Caco-2 (cell line): ENCODE measurements at regions not wholly inside any gene's neighbourhood (a gene's known extent, or its start where the extent isn't known, plus 50 kb on each side); places are given as distances from the start of the nearest gene placed in this dataset.

Source experiments
- BruUV-seq: library from RNA; stranded (reverse); fragments of 400-500 nt; replicated peaks from 2 replicates; lab custom pipeline; 2021; lab: Mats Ljungman, UMichigan
- CTCF ChIA-PET: fragments of 300-600 bp; sonication (Branson Sonifier 250); formaldehyde crosslinking; loops from one replicate; lab custom pipeline; 2022; ENCODE audit warnings: antibody characterized with exemption; lab: Charles Lee
- POLR2A ChIA-PET: fragments of 300-600 bp; sonication (Branson Sonifier 250); formaldehyde crosslinking; loops from one replicate; lab custom pipeline; 2022; ENCODE audit warnings: antibody characterized with exemption; lab: Charles Lee
- DNase-seq, 2 experiments: peaks; one replicate each; pipeline versions ENCODE4 v3.0.0 to v3.0.0-alpha.2; 2020 to 2022
- H3K27me3 ChIP-seq: replicated peaks from 2 replicates; pipeline ENCODE4 v1.6.0; 2011; ENCODE audit warnings: low read length; ENCODE audit not compliant: control insufficient read depth, insufficient read depth
- H3K36me3 ChIP-seq: 2 replicates; pipeline ENCODE4 v1.5.1; 2011; ENCODE audit warnings: low read length; ENCODE audit not compliant: control insufficient read depth, insufficient read depth
- H3K4me1 ChIP-seq: fragments of 250-450 bp; sonication (Bioruptor Pico); 2 replicates; pipeline ENCODE4 v1.5.1; 2020; ENCODE audit warnings: mild to moderate bottlenecking
- H3K4me3 ChIP-seq: 2 replicates; pipeline ENCODE4 v1.5.1; 2011; ENCODE audit warnings: low read depth, mild to moderate bottlenecking, control low read depth, low read length
- H3K9me3 ChIP-seq: fragments of 250-450 bp; sonication (Bioruptor Pico); 2 replicates; pipeline ENCODE4 v1.5.1; 2020; ENCODE audit warnings: mild to moderate bottlenecking, moderate library complexity
- H3K27ac Mint-ChIP-seq: one replicate; pipeline ENCODE4 v1.8.0; 2022; ENCODE audit warnings: mixed read lengths; ENCODE audit not compliant: unreplicated experiment
- H3K27me3 Mint-ChIP-seq: one replicate; pipeline ENCODE4 v1.8.0; 2022; ENCODE audit warnings: mixed read lengths; ENCODE audit not compliant: insufficient read depth, unreplicated experiment
- H3K36me3 Mint-ChIP-seq: one replicate; pipeline ENCODE4 v1.8.0; 2022; ENCODE audit warnings: mild to moderate bottlenecking, mixed read lengths; ENCODE audit not compliant: insufficient read depth, unreplicated experiment
- H3K4me1 Mint-ChIP-seq: one replicate; pipeline ENCODE4 v1.8.0; 2022; ENCODE audit warnings: low read depth, mixed read lengths; ENCODE audit not compliant: unreplicated experiment
- H3K4me3 Mint-ChIP-seq: one replicate; pipeline ENCODE4 v1.8.0; 2022; ENCODE audit warnings: mild to moderate bottlenecking, moderate library complexity, mixed read lengths; ENCODE audit not compliant: unreplicated experiment
- H3K9me3 Mint-ChIP-seq: one replicate; pipeline ENCODE4 v1.8.0; 2022; ENCODE audit warnings: mixed read lengths; ENCODE audit not compliant: unreplicated experiment
- CTCF ChIP-seq, 2 experiments: fragments of 200-600 bp in 1 of 2; IDR thresholded peaks; 1 replicate in 1 of 2; 2 replicates in 1 of 2; pipeline versions ENCODE4 v1.5.1 to v1.8.0; 2011 to 2022; ENCODE audit warnings: antibody characterized with exemption in 1 of 2, control low read depth in 1 of 2, inconsistent platforms in 1 of 2, low read depth in 1 of 2, low read length in 1 of 2, mild to moderate bottlenecking in 1 of 2, moderate library complexity in 1 of 2; ENCODE audit not compliant: insufficient read depth in 1 of 2, severe bottlenecking in 1 of 2, unreplicated experiment in 1 of 2
- intact Hi-C: fragments of 100-400 bp; cut with micrococcal nuclease; formaldehyde crosslinking; loops from one replicate; pipeline ENCODE4 v1.10.0; 2022; ENCODE audit not compliant: unreplicated experiment

GRCh38 chr10:78634389-78634815, 434.4 kb upstream of the ZMIZ1 start:
- Mint-ChIP-seq H3K9me3 (no peaks in the 10 kb centered on the region), H3K27ac (peak overlapping the region; percentile 5), H3K4me1 (peaks cover 23% of the 10 kb centered on the region), H3K36me3 (no peaks in the 10 kb centered on the region), H3K4me3 (no peak overlapping the region), H3K27me3 (no peaks in the 10 kb centered on the region)
- H3K4me1 ChIP-seq = peaks cover 27% of the 10 kb centered on the region
- no peaks in the 10 kb centered on the region for H3K36me3 ChIP-seq
- H3K9me3 ChIP-seq = no peaks in the 10 kb centered on the region
- no TSS peak for BruUV-seq
- intact Hi-C loops = no loop called here
- ChIA-PET CTCF (no interaction called here), POLR2A (no interaction called here)
- H3K4me3 ChIP-seq = no peak overlapping the region
- TF ChIP-seq CTCF (IDR thresholded peaks at IDR 0.05; ENCODE audit: insufficient read depth in 1 of 2, low read depth in 1 of 2, low read length in 1 of 2, severe bottlenecking in 1 of 2, unreplicated experiment in 1 of 2) = no peak
- peak in 1 of 2 experiments; percentile 43 for DNase-seq
- H3K27me3 ChIP-seq = no peaks in the 10 kb centered on the region

GRCh38 chr10:78634835-78635234, 433.9 kb upstream of the ZMIZ1 start:
- Histone ChIP-seq H3K27me3 (no peaks in the 10 kb centered on the region), H3K9me3 (no peaks in the 10 kb centered on the region), H3K4me3 (no peak overlapping the region), H3K4me1 (peaks cover 22% of the 10 kb centered on the region), H3K36me3 (no peaks in the 10 kb centered on the region)
- H3K4me1 Mint-ChIP-seq = peaks cover 19% of the 10 kb centered on the region
- TF ChIP-seq CTCF (IDR thresholded peaks at IDR 0.05; ENCODE audit: insufficient read depth in 1 of 2, low read depth in 1 of 2, low read length in 1 of 2, severe bottlenecking in 1 of 2, unreplicated experiment in 1 of 2) = no peak
- intact Hi-C loops = no loop called here
- ChIA-PET CTCF (no interaction called here), POLR2A (no interaction called here)
- no peaks in the 10 kb centered on the region for H3K9me3 Mint-ChIP-seq
- no peak for DNase-seq
- H3K4me3 Mint-ChIP-seq = no peak overlapping the region
- peak overlapping the region; percentile 5 for H3K27ac Mint-ChIP-seq
- no peaks in the 10 kb centered on the region for H3K36me3 Mint-ChIP-seq
- no TSS peak for BruUV-seq
- H3K27me3 Mint-ChIP-seq = no peaks in the 10 kb centered on the region

- Mint-ChIP-seq H3K9me3 (no peaks in the 10 kb centered on the region), H3K27me3 (no peaks in the 10 kb centered on the region), H3K4me3 (no peak overlapping the region), H3K27ac (no peak overlapping the region), H3K36me3 (no peaks in the 10 kb centered on the region), H3K4me1 (peaks cover 8% of the 10 kb centered on the region)
- no peak for TF ChIP-seq CTCF (IDR thresholded peaks at IDR 0.05; ENCODE audit: insufficient read depth in 1 of 2, low read depth in 1 of 2, low read length in 1 of 2, severe bottlenecking in 1 of 2, unreplicated experiment in 1 of 2)
- peaks cover 14% of the 10 kb centered on the region for H3K4me1 ChIP-seq
- ChIA-PET CTCF (no interaction called here), POLR2A (no interaction called here)
- H3K4me3 ChIP-seq = no peak overlapping the region
- no TSS peak for BruUV-seq
- H3K36me3 ChIP-seq = no peaks in the 10 kb centered on the region
- intact Hi-C loops = no loop called here
- no peak for DNase-seq
- H3K27me3 ChIP-seq = no peaks in the 10 kb centered on the region
- peaks cover 8% of the 10 kb centered on the region for H3K9me3 ChIP-seq
These were observed 429.1 kb upstream of the ZMIZ1 start for GRCh38 chr10:78639629-78640028.
